ENCODE measurements at regions not wholly inside any gene's neighbourhood (a gene's known extent, or its start where the extent isn't known, plus 50 kb on each side); places are given as distances from the start of the nearest gene placed in this dataset.
"Not testable (repeated sequence)": the region's sequence is repeated elsewhere in the genome, so short reads cannot be mapped to it uniquely, and the experiment has no call there.

- 47 to 56% methylated on average over 3 of the region's 3 CpGs for WGBS, 2 donors
- Histone ChIP-seq H3K4me3 (ENCODE audit: low read depth in 1 of 2, low read length in 2 of 2) (no peak overlapping the region), H3K27ac (ENCODE audit: low read depth in 2 of 2, low read length in 1 of 2) (no peak overlapping the region), H3K4me1 (ENCODE audit: control insufficient read depth in 2 of 2, insufficient read depth in 2 of 2, low read length in 1 of 2) (no peaks in the 10 kb centered on the region), H3K9me3 (ENCODE audit: control insufficient read depth in 2 of 2, insufficient read depth in 1 of 2, low read depth in 1 of 2, low read length in 1 of 2) (no peaks in the 10 kb centered on the region), H3K27me3 (ENCODE audit: control insufficient read depth in 1 of 2, insufficient read depth in 2 of 2, low read length in 2 of 2) (no peaks in the 10 kb centered on the region), H3K36me3 (ENCODE audit: control insufficient read depth in 2 of 2, insufficient read depth in 2 of 2, low read length in 1 of 2) (no peaks in the 10 kb centered on the region)
Measured at GRCh38 chr2:35857498-35857897, 498.1 kb upstream of the CRIM1 start.

GRCh38 chr2:35831385-35831784, 524.2 kb upstream of the CRIM1 start:
- no peaks in the 10 kb centered on the region for H3K27me3 ChIP-seq (ENCODE audit: control insufficient read depth in 1 of 2, insufficient read depth in 2 of 2, low read length in 2 of 2)
- H3K4me1 ChIP-seq (ENCODE audit: control insufficient read depth in 2 of 2, insufficient read depth in 2 of 2, low read length in 1 of 2) = no peaks in the 10 kb centered on the region
- no peak overlapping the region for H3K27ac ChIP-seq (ENCODE audit: low read depth in 2 of 2, low read length in 1 of 2)
- H3K36me3 ChIP-seq (ENCODE audit: control insufficient read depth in 2 of 2, insufficient read depth in 2 of 2, low read length in 1 of 2) = no peaks in the 10 kb centered on the region
- H3K9me3 ChIP-seq (ENCODE audit: control insufficient read depth in 2 of 2, insufficient read depth in 1 of 2, low read depth in 1 of 2, low read length in 1 of 2) = no peaks in the 10 kb centered on the region
- H3K4me3 ChIP-seq (ENCODE audit: low read depth in 1 of 2, low read length in 2 of 2) = no peak overlapping the region

GRCh38 chr2:35830833-35831232, 524.7 kb upstream of the CRIM1 start:
- Histone ChIP-seq H3K36me3 (ENCODE audit: control insufficient read depth in 2 of 2, insufficient read depth in 2 of 2, low read length in 1 of 2) (no peaks in the 10 kb centered on the region), H3K27ac (ENCODE audit: low read depth in 2 of 2, low read length in 1 of 2) (no peak overlapping the region), H3K4me3 (ENCODE audit: low read depth in 1 of 2, low read length in 2 of 2) (no peak overlapping the region), H3K4me1 (ENCODE audit: control insufficient read depth in 2 of 2, insufficient read depth in 2 of 2, low read length in 1 of 2) (no peaks in the 10 kb centered on the region), H3K27me3 (ENCODE audit: control insufficient read depth in 1 of 2, insufficient read depth in 2 of 2, low read length in 2 of 2) (no peaks in the 10 kb centered on the region), H3K9me3 (ENCODE audit: control insufficient read depth in 2 of 2, insufficient read depth in 1 of 2, low read depth in 1 of 2, low read length in 1 of 2) (no peaks in the 10 kb centered on the region)
- WGBS, 2 donors = 89 to 95% methylated on average over 1 of the region's 1 CpG

GRCh38 chr2:35827086-35827485, 528.5 kb upstream of the CRIM1 start:
- H3K4me1 ChIP-seq (ENCODE audit: control insufficient read depth in 2 of 2, insufficient read depth in 2 of 2, low read length in 1 of 2) = no peaks in the 10 kb centered on the region
- H3K36me3 ChIP-seq (ENCODE audit: control insufficient read depth in 2 of 2, insufficient read depth in 2 of 2, low read length in 1 of 2) = no peaks in the 10 kb centered on the region
- no peak overlapping the region for H3K4me3 ChIP-seq (ENCODE audit: low read depth in 1 of 2, low read length in 2 of 2)
- no peak overlapping the region for H3K27ac ChIP-seq (ENCODE audit: low read depth in 2 of 2, low read length in 1 of 2)
- 87 to 89% methylated on average over 5 of the region's 5 CpGs for WGBS, 2 donors
- H3K9me3 ChIP-seq (ENCODE audit: control insufficient read depth in 2 of 2, insufficient read depth in 1 of 2, low read depth in 1 of 2, low read length in 1 of 2) = no peaks in the 10 kb centered on the region
- no peaks in the 10 kb centered on the region for H3K27me3 ChIP-seq (ENCODE audit: control insufficient read depth in 1 of 2, insufficient read depth in 2 of 2, low read length in 2 of 2)

- Histone ChIP-seq H3K9me3 (ENCODE audit: control insufficient read depth in 2 of 2, insufficient read depth in 1 of 2, low read depth in 1 of 2, low read length in 1 of 2) (no peaks in the 10 kb centered on the region), H3K4me1 (ENCODE audit: control insufficient read depth in 2 of 2, insufficient read depth in 2 of 2, low read length in 1 of 2) (no peaks in the 10 kb centered on the region), H3K27ac (ENCODE audit: low read depth in 2 of 2, low read length in 1 of 2) (no peak overlapping the region), H3K4me3 (ENCODE audit: low read depth in 1 of 2, low read length in 2 of 2) (no peak overlapping the region), H3K36me3 (ENCODE audit: control insufficient read depth in 2 of 2, insufficient read depth in 2 of 2, low read length in 1 of 2) (no peaks in the 10 kb centered on the region), H3K27me3 (ENCODE audit: control insufficient read depth in 1 of 2, insufficient read depth in 2 of 2, low read length in 2 of 2) (no peaks in the 10 kb centered on the region)
- WGBS, 2 donors = 55 to 61% methylated on average over 3 of the region's 3 CpGs
Measured at GRCh38 chr2:35822716-35823115, 532.9 kb upstream of the CRIM1 start.

- Histone ChIP-seq H3K36me3 (ENCODE audit: control insufficient read depth in 2 of 2, insufficient read depth in 2 of 2, low read length in 1 of 2) (no peaks in the 10 kb centered on the region), H3K9me3 (ENCODE audit: control insufficient read depth in 2 of 2, insufficient read depth in 1 of 2, low read depth in 1 of 2, low read length in 1 of 2) (no peaks in the 10 kb centered on the region), H3K4me1 (ENCODE audit: control insufficient read depth in 2 of 2, insufficient read depth in 2 of 2, low read length in 1 of 2) (no peaks in the 10 kb centered on the region), H3K4me3 (ENCODE audit: low read depth in 1 of 2, low read length in 2 of 2) (no peak overlapping the region), H3K27ac (ENCODE audit: low read depth in 2 of 2, low read length in 1 of 2) (no peak overlapping the region), H3K27me3 (ENCODE audit: control insufficient read depth in 1 of 2, insufficient read depth in 2 of 2, low read length in 2 of 2) (no peaks in the 10 kb centered on the region)
- 53 to 63% methylated on average over 2 of the region's 2 CpGs for WGBS, 2 donors
Measured at GRCh38 chr2:35821675-35822074, 533.9 kb upstream of the CRIM1 start.

GRCh38 chr2:35820391-35820790, 535.2 kb upstream of the CRIM1 start:
- Histone ChIP-seq H3K4me3 (ENCODE audit: low read depth in 1 of 2, low read length in 2 of 2) (no peak overlapping the region), H3K4me1 (ENCODE audit: control insufficient read depth in 2 of 2, insufficient read depth in 2 of 2, low read length in 1 of 2) (no peaks in the 10 kb centered on the region), H3K27me3 (ENCODE audit: control insufficient read depth in 1 of 2, insufficient read depth in 2 of 2, low read length in 2 of 2) (no peaks in the 10 kb centered on the region), H3K9me3 (ENCODE audit: control insufficient read depth in 2 of 2, insufficient read depth in 1 of 2, low read depth in 1 of 2, low read length in 1 of 2) (no peaks in the 10 kb centered on the region), H3K27ac (ENCODE audit: low read depth in 2 of 2, low read length in 1 of 2) (no peak overlapping the region), H3K36me3 (ENCODE audit: control insufficient read depth in 2 of 2, insufficient read depth in 2 of 2, low read length in 1 of 2) (no peaks in the 10 kb centered on the region)
- WGBS, 2 donors = 81 to 90% methylated on average over 2 of the region's 2 CpGs

GRCh38 chr2:35819033-35819432, 536.5 kb upstream of the CRIM1 start:
- Histone ChIP-seq H3K27ac (ENCODE audit: low read depth in 2 of 2, low read length in 1 of 2) (no peak overlapping the region), H3K36me3 (ENCODE audit: control insufficient read depth in 2 of 2, insufficient read depth in 2 of 2, low read length in 1 of 2) (no peaks in the 10 kb centered on the region), H3K4me3 (ENCODE audit: low read depth in 1 of 2, low read length in 2 of 2) (no peak overlapping the region), H3K9me3 (ENCODE audit: control insufficient read depth in 2 of 2, insufficient read depth in 1 of 2, low read depth in 1 of 2, low read length in 1 of 2) (no peaks in the 10 kb centered on the region), H3K27me3 (ENCODE audit: control insufficient read depth in 1 of 2, insufficient read depth in 2 of 2, low read length in 2 of 2) (no peaks in the 10 kb centered on the region), H3K4me1 (ENCODE audit: control insufficient read depth in 2 of 2, insufficient read depth in 2 of 2, low read length in 1 of 2) (no peaks in the 10 kb centered on the region)
- WGBS, 2 donors = 78 to 82% methylated on average over 2 of the region's 2 CpGs

- H3K27ac ChIP-seq (ENCODE audit: low read depth in 2 of 2, low read length in 1 of 2); H3K36me3 ChIP-seq (ENCODE audit: control insufficient read depth in 2 of 2, insufficient read depth in 2 of 2, low read length in 1 of 2); H3K9me3 ChIP-seq (ENCODE audit: control insufficient read depth in 2 of 2, insufficient read depth in 1 of 2, low read depth in 1 of 2, low read length in 1 of 2); H3K4me1 ChIP-seq (ENCODE audit: control insufficient read depth in 2 of 2, insufficient read depth in 2 of 2, low read length in 1 of 2); H3K27me3 ChIP-seq (ENCODE audit: control insufficient read depth in 1 of 2, insufficient read depth in 2 of 2, low read length in 2 of 2); H3K4me3 ChIP-seq (ENCODE audit: low read depth in 1 of 2, low read length in 2 of 2): not testable (repeated sequence)
- 76 to 87% methylated on average over 2 of the region's 2 CpGs for WGBS, 2 donors
Measured at GRCh38 chr2:35818359-35818758, 537.2 kb upstream of the CRIM1 start.

- not testable (repeated sequence) for H3K4me1 ChIP-seq (ENCODE audit: control insufficient read depth in 2 of 2, insufficient read depth in 2 of 2, low read length in 1 of 2); H3K27ac ChIP-seq (ENCODE audit: low read depth in 2 of 2, low read length in 1 of 2); H3K9me3 ChIP-seq (ENCODE audit: control insufficient read depth in 2 of 2, insufficient read depth in 1 of 2, low read depth in 1 of 2, low read length in 1 of 2); H3K36me3 ChIP-seq (ENCODE audit: control insufficient read depth in 2 of 2, insufficient read depth in 2 of 2, low read length in 1 of 2); H3K4me3 ChIP-seq (ENCODE audit: low read depth in 1 of 2, low read length in 2 of 2); H3K27me3 ChIP-seq (ENCODE audit: control insufficient read depth in 1 of 2, insufficient read depth in 2 of 2, low read length in 2 of 2)
- WGBS, 2 donors = 64 to 77% methylated on average over 7 of the region's 7 CpGs
Measured at GRCh38 chr2:35814597-35814996, 541.0 kb upstream of the CRIM1 start.
